Panc1 (cell line): ENCODE measurements at regions not wholly inside any gene's neighbourhood (a gene's known extent, or its start where the extent isn't known, plus 50 kb on each side); places are given as distances from the start of the nearest gene placed in this dataset.

Experiments
- ATAC-seq: fragments of 200-7000 bp; cut with Tn5 transposase; 2 replicates; pipeline ENCODE4 v1.9.1; 2020; ENCODE audit warnings: mild to moderate bottlenecking, moderate library complexity
- BruUV-seq: library from RNA; stranded (reverse); fragments of 400-500 nt; replicated peaks from 2 replicates; lab custom pipeline; 2021; lab: Mats Ljungman, UMichigan
- CTCF ChIA-PET: fragments of 300-600 bp; sonication (Branson Sonifier 250); formaldehyde crosslinking; loops from one replicate; lab custom pipeline; 2022; ENCODE audit warnings: antibody characterized with exemption; lab: Charles Lee
- POLR2A ChIA-PET: fragments of 300-600 bp; sonication (Branson Sonifier 250); formaldehyde crosslinking; loops from one replicate; lab custom pipeline; 2022; ENCODE audit warnings: antibody characterized with exemption; lab: Charles Lee
- DNase-seq: peaks from one replicate; pipeline ENCODE4 v3.0.0-alpha.2; 2010; ENCODE audit warnings: low read depth, low spot score
- H3K27ac ChIP-seq: 2 replicates; pipeline ENCODE4 v1.5.1; 2011; ENCODE audit warnings: mild to moderate bottlenecking, low read length, inconsistent platforms
- H3K27me3 ChIP-seq: fragments of 200-500 bp; sonication (Bioruptor generic); 2 replicates; pipeline ENCODE4 v1.6.0; 2014; ENCODE audit warnings: low read length, inconsistent platforms; ENCODE audit not compliant: control insufficient read depth, insufficient read depth
- H3K36me3 ChIP-seq: fragments of 200-500 bp; sonication (Bioruptor generic); 2 replicates; pipeline ENCODE4 v1.5.1; 2014; ENCODE audit warnings: inconsistent platforms, mild to moderate bottlenecking, low read length, moderate library complexity; ENCODE audit not compliant: control insufficient read depth, insufficient read depth
- H3K4me1 ChIP-seq: 2 replicates; pipeline ENCODE4 v1.5.1; 2011; ENCODE audit warnings: inconsistent platforms, mild to moderate bottlenecking, low read length, moderate library complexity; ENCODE audit not compliant: control insufficient read depth, insufficient read depth
- H3K4me3 ChIP-seq, 2 experiments: 2 replicates each; pipeline ENCODE4 v1.5.1; 2011 to 2012; ENCODE audit warnings: low read depth in 2 of 2, low read length in 2 of 2, mild to moderate bottlenecking in 2 of 2, inconsistent platforms in 1 of 2, moderate library complexity in 1 of 2
- H3K9me3 ChIP-seq: fragments of 200-500 bp; sonication (Bioruptor generic); 2 replicates; pipeline ENCODE4 v1.5.1; 2014; ENCODE audit warnings: low read depth, mild to moderate bottlenecking, inconsistent platforms, low read length, moderate library complexity; ENCODE audit not compliant: control insufficient read depth, insufficient read depth
- POLR2AphosphoS5 ChIP-seq: IDR thresholded peaks from 2 replicates; pipeline ENCODE4 v1.6.1; 2012; ENCODE audit warnings: mild to moderate bottlenecking, low read depth, low read length, moderate library complexity
- SIN3A ChIP-seq: IDR thresholded peaks from 2 replicates; pipeline ENCODE4 v1.6.1; 2012; ENCODE audit warnings: low read depth, mild to moderate bottlenecking, low read length, moderate library complexity, borderline replicate concordance; ENCODE audit not compliant: insufficient read depth
- TCF7L2 ChIP-seq: IDR thresholded peaks from 2 replicates; pipeline ENCODE4 v1.6.1; 2011; ENCODE audit warnings: mild to moderate bottlenecking, low read depth, low read length, inconsistent platforms
- in situ Hi-C: cut with HindIII; loops from 2 replicates; pipeline ENCODE4 v1.10.0; 2016; ENCODE audit warnings: low sequenced_read_pairs, low pct_unique_long_range_greater_than_20kb
- intact Hi-C: fragments of 100-400 bp; cut with micrococcal nuclease; formaldehyde crosslinking; loops from one replicate; pipeline ENCODE4 v1.10.0; 2022; ENCODE audit not compliant: unreplicated experiment
- TF ChIP-seq, protein P1 (sequence below): fragments of 450-650 bp; IDR thresholded peaks from 2 replicates; pipeline ENCODE4 v1.5.1; 2017; ENCODE audit warnings: mild to moderate bottlenecking
- TF ChIP-seq, protein P2 (sequence below), 2 experiments: IDR thresholded peaks; 2 replicates each; pipeline ENCODE4 v1.6.1; 2011 to 2012; ENCODE audit warnings: low read depth in 2 of 2, control low read depth in 1 of 2, low read length in 1 of 2, mild to moderate bottlenecking in 1 of 2, moderate library complexity in 1 of 2; ENCODE audit not compliant: insufficient read depth in 1 of 2

DNA sequence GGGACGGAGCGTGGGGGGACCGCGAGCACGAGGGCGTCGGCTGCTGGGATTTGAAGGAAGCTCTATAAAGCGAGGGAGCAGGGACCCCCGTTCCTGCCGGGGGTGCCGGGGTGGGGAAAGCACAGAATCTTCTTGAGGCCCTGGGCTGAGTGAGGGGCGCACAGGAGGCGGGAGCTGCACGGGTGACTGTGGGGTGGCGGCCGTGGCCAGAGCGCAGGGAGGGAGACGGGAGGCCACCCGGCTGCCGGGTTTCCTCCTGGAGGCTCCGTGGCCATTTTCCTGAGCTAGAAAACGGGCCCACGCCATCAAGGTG, 385.1 kb downstream of the SMOC2 start:
- Histone ChIP-seq H3K27me3 (no peaks in the 10 kb centered on the region), H3K27ac (no peak overlapping the region), H3K4me1 (no peaks in the 10 kb centered on the region), H3K36me3 (no peaks in the 10 kb centered on the region), H3K4me3 (no peak overlapping the region), H3K9me3 (no peaks in the 10 kb centered on the region)
- DNase-seq (no peak), ATAC-seq (no peak)
- in situ Hi-C loops = no loop called here
- intact Hi-C loops = no loop called here
- TF ChIP-seq TCF7L2 = no peak
- no peak for TF ChIP-seq POLR2AphosphoS5
- TF ChIP-seq SIN3A = no peak
- TF ChIP-seq, protein P1, sequence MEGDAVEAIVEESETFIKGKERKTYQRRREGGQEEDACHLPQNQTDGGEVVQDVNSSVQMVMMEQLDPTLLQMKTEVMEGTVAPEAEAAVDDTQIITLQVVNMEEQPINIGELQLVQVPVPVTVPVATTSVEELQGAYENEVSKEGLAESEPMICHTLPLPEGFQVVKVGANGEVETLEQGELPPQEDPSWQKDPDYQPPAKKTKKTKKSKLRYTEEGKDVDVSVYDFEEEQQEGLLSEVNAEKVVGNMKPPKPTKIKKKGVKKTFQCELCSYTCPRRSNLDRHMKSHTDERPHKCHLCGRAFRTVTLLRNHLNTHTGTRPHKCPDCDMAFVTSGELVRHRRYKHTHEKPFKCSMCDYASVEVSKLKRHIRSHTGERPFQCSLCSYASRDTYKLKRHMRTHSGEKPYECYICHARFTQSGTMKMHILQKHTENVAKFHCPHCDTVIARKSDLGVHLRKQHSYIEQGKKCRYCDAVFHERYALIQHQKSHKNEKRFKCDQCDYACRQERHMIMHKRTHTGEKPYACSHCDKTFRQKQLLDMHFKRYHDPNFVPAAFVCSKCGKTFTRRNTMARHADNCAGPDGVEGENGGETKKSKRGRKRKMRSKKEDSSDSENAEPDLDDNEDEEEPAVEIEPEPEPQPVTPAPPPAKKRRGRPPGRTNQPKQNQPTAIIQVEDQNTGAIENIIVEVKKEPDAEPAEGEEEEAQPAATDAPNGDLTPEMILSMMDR = no peak
- TF ChIP-seq, protein P2, sequence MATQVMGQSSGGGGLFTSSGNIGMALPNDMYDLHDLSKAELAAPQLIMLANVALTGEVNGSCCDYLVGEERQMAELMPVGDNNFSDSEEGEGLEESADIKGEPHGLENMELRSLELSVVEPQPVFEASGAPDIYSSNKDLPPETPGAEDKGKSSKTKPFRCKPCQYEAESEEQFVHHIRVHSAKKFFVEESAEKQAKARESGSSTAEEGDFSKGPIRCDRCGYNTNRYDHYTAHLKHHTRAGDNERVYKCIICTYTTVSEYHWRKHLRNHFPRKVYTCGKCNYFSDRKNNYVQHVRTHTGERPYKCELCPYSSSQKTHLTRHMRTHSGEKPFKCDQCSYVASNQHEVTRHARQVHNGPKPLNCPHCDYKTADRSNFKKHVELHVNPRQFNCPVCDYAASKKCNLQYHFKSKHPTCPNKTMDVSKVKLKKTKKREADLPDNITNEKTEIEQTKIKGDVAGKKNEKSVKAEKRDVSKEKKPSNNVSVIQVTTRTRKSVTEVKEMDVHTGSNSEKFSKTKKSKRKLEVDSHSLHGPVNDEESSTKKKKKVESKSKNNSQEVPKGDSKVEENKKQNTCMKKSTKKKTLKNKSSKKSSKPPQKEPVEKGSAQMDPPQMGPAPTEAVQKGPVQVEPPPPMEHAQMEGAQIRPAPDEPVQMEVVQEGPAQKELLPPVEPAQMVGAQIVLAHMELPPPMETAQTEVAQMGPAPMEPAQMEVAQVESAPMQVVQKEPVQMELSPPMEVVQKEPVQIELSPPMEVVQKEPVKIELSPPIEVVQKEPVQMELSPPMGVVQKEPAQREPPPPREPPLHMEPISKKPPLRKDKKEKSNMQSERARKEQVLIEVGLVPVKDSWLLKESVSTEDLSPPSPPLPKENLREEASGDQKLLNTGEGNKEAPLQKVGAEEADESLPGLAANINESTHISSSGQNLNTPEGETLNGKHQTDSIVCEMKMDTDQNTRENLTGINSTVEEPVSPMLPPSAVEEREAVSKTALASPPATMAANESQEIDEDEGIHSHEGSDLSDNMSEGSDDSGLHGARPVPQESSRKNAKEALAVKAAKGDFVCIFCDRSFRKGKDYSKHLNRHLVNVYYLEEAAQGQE (IDR thresholded peaks at IDR 0.05; ENCODE audit: insufficient read depth in 1 of 2, low read depth in 2 of 2, low read length in 1 of 2) = no peak
- ChIA-PET CTCF (interaction anchor here (0.6 kb wide), 1 partner anchor 26 kb away, joined by 4 read pairs; no protein-coding TSS in a partner anchor), POLR2A (no interaction called here)
- BruUV-seq = no TSS peak

DNA sequence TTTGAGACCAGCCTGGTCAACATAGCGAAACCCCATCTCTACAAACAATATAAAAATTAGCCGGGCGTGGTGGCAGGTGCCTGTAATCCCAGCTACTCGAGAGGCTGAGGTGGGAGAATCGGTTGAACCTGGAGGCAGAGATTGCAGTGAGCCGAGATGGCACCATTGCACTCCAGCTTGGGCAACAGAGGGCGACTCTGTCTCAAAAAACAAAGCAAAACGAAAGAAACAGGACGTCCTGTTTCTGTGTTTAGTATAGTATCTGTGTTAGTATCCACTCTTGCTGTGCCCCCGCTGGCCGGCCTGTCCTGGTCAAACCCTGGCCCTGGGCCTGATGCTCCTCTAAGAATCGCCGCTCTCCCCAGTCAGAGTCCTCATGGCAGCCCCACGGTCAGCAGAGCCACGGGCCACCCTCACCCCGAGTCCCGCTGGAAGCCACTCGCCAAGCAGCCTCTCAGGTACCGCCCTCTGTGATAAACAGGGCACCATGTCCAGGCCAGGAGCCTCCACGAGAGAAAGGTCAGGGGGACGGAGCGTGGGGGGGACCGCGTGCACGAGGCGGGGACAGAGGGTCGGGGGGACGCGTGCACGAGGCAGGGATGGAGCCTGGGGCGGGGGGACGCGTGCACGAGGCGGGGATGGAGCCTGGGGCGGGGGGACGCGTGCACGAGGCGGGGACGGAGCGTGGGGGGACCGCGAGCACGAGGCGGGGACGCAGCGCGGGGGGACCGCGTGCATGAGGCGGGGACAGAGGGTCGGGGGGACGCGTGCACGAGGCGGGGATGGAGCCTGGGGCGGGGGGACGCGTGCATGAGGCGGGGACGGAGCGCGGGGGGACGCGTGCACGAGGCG, 384.5 kb downstream of the SMOC2 start:
- no peak for TF ChIP-seq SIN3A
- no peak for TF ChIP-seq TCF7L2
- TF ChIP-seq POLR2AphosphoS5 = no peak
- TF ChIP-seq, protein P2 (IDR thresholded peaks at IDR 0.05; ENCODE audit: insufficient read depth in 1 of 2, low read depth in 2 of 2, low read length in 1 of 2) = no peak
- TF ChIP-seq, protein P1 = no peak; the same call in 1 of the 2 replicates
- ChIA-PET CTCF (no interaction called here), POLR2A (no interaction called here)
- Histone ChIP-seq H3K9me3 (no peaks in the 10 kb centered on the region), H3K4me3 (no peak overlapping the region), H3K4me1 (no peaks in the 10 kb centered on the region), H3K27me3 (no peaks in the 10 kb centered on the region), H3K27ac (no peak overlapping the region), H3K36me3 (no peaks in the 10 kb centered on the region)
- ATAC-seq = no peak
- intact Hi-C loops = no loop called here
- in situ Hi-C loops = no loop called here
- DNase-seq = no peak
- BruUV-seq = no TSS peak
